ENCODE measurements at regions not wholly inside any gene's neighbourhood (a gene's known extent, or its start where the extent isn't known, plus 50 kb on each side); places are given as distances from the start of the nearest gene placed in this dataset.

DNA sequence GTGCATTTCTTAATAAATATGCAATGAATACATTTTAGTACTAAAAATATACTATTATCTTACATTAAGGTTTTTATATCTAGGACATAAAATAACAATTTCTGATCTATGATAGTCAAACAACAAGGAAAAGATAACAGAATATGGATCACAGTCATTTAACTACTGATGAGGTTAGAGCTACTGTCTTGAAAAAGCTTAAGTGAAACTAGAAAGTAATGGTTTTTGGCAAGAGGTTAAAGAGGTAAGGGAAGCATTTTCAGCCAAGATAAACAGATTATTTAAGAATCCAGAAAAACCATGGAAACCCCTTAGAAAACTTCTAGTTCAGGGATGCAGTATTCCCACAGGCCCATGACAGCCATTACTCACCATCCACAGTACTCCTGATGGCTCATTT, 787.4 kb downstream of the DACH1 start:
- intact Hi-C loops (cut with micrococcal nuclease; ENCODE audit: unreplicated experiment) = no loop called here
- TF ChIP-seq EZH2 (IDR thresholded peaks at IDR 0.05; ENCODE audit: low read depth) (no peak), CTCF (conservative IDR thresholded peaks at IDR 0.05) (no peak)
- Histone ChIP-seq H3K9me3 (ENCODE audit: insufficient read depth, low read depth) (no peaks in the 10 kb centered on the region), H3K9me2 (ENCODE audit: insufficient read depth) (no peaks in the 10 kb centered on the region), H3K4me3 (no peak overlapping the region), H4K20me1 (ENCODE audit: insufficient read depth) (no peaks in the 10 kb centered on the region), H3K27me3 (ENCODE audit: insufficient read depth, low read depth) (no peaks in the 10 kb centered on the region), H3K4me1 (replicated peaks; ENCODE audit: insufficient read depth) (no peaks in the 10 kb centered on the region), H3K36me3 (ENCODE audit: low read depth) (no peaks in the 10 kb centered on the region), H3K4me2 (no peak overlapping the region), H2AFZ (no peak overlapping the region), H3K79me2 (ENCODE audit: low read depth) (no peaks in the 10 kb centered on the region), H3K27ac (no peak overlapping the region), H3F3A (ENCODE audit: insufficient read depth, low read depth) (no peaks in the 10 kb centered on the region)
- POLR2A ChIA-PET (ENCODE audit: unreplicated experiment) = no interaction called here
- no TSS peak for BruUV-seq (replicated peaks)
- CTCF ChIA-PET = no interaction called here
- DNase-seq = no peak

DNA sequence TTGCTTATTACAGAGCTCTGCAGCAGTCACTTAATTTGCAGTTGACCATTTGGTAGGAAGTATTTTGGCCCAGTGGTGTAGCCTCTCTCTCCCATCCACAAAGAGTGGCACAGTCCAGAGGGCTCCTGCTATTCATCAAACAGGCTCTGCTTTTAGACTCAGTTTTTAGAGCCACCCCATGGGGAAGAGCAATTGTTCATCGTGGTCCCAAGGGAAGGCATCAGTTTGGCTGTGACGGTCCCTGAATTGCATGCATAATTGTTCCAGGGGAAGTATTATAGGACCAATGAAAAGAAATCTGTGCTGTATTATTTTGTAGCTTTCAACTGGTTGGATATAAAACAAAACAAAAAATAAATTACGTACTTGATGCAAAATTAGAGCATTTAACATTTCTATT, 799.0 kb downstream of the DACH1 start:
- POLR2A ChIA-PET (ENCODE audit: unreplicated experiment) = no interaction called here
- no peak for DNase-seq
- no peak for TF ChIP-seq CTCF (conservative IDR thresholded peaks at IDR 0.05)
- TF ChIP-seq EZH2 (IDR thresholded peaks at IDR 0.05; ENCODE audit: low read depth) = no peak
- Histone ChIP-seq H3K27ac (no peak overlapping the region), H2AFZ (no peak overlapping the region), H3K27me3 (ENCODE audit: insufficient read depth, low read depth) (no peaks in the 10 kb centered on the region), H3K9me2 (ENCODE audit: insufficient read depth) (no peaks in the 10 kb centered on the region), H4K20me1 (ENCODE audit: insufficient read depth) (no peaks in the 10 kb centered on the region), H3K9me3 (ENCODE audit: insufficient read depth, low read depth) (no peaks in the 10 kb centered on the region), H3K79me2 (ENCODE audit: low read depth) (no peaks in the 10 kb centered on the region), H3K36me3 (ENCODE audit: low read depth) (no peaks in the 10 kb centered on the region), H3K4me2 (no peak overlapping the region), H3K4me3 (no peak overlapping the region), H3F3A (ENCODE audit: insufficient read depth, low read depth) (no peaks in the 10 kb centered on the region), H3K4me1 (replicated peaks; ENCODE audit: insufficient read depth) (no peaks in the 10 kb centered on the region)
- intact Hi-C loops (cut with micrococcal nuclease; ENCODE audit: unreplicated experiment) = no loop called here
- CTCF ChIA-PET = no interaction called here
- BruUV-seq (replicated peaks) = no TSS peak

GRCh38 chr13:71067165-71067815, 799.7 kb downstream of the DACH1 start:
- no peaks in the 10 kb centered on the region for H3K27me3 ChIP-seq (ENCODE audit: insufficient read depth, low read depth)
- H3K4me2 ChIP-seq = no peak overlapping the region
- ChIA-PET POLR2A (ENCODE audit: unreplicated experiment) (no interaction called here), CTCF (no interaction called here)
- H3K27ac ChIP-seq = no peak overlapping the region
- no peak for DNase-seq
- no peaks in the 10 kb centered on the region for H3K9me2 ChIP-seq (ENCODE audit: insufficient read depth)
- no peaks in the 10 kb centered on the region for H3K9me3 ChIP-seq (ENCODE audit: insufficient read depth, low read depth)
- no peaks in the 10 kb centered on the region for H3K79me2 ChIP-seq (ENCODE audit: low read depth)
- BruUV-seq (replicated peaks) = no TSS peak
- H3F3A ChIP-seq (ENCODE audit: insufficient read depth, low read depth) = no peaks in the 10 kb centered on the region
- H2AFZ ChIP-seq = no peak overlapping the region
- H3K36me3 ChIP-seq (ENCODE audit: low read depth) = no peaks in the 10 kb centered on the region
- intact Hi-C loops (cut with micrococcal nuclease; ENCODE audit: unreplicated experiment) = no loop called here
- H3K4me1 ChIP-seq (replicated peaks; ENCODE audit: insufficient read depth) = no peaks in the 10 kb centered on the region
- no peaks in the 10 kb centered on the region for H4K20me1 ChIP-seq (ENCODE audit: insufficient read depth)
- no peak for TF ChIP-seq CTCF (conservative IDR thresholded peaks at IDR 0.05)
- no peak for TF ChIP-seq EZH2 (IDR thresholded peaks at IDR 0.05; ENCODE audit: low read depth)
- no peak overlapping the region for H3K4me3 ChIP-seq

Measured in PC-9 (cell line).